ENCODE measurements at regions not wholly inside any gene's neighbourhood (a gene's known extent, or its start where the extent isn't known, plus 50 kb on each side); places are given as distances from the start of the nearest gene placed in this dataset.

- H3K9me3 Mint-ChIP-seq, result no peaks in the 10 kb centered on the region
- peaks cover 13% of the 10 kb centered on the region for H3K4me1 Mint-ChIP-seq
- no peak overlapping the region for H3K4me3 Mint-ChIP-seq
- H3K27me3 Mint-ChIP-seq (ENCODE audit: low read depth), result no peaks in the 10 kb centered on the region
- peak in 1 of 2 experiments; percentile 38 for DNase-seq (ENCODE audit: low spot score in 2 of 2, unreplicated experiment in 2 of 2)
- H3K36me3 Mint-ChIP-seq, result no peaks in the 10 kb centered on the region
- no peak for TF ChIP-seq CTCF (IDR thresholded peaks at IDR 0.05; ENCODE audit: unreplicated experiment)
- H3K27ac Mint-ChIP-seq, result peak overlapping the region; percentile 69
Observed at GRCh38 chr17:71180801-71181385, 939.9 kb upstream of the SOX9 start.

GRCh38 chr17:71183066-71183660, 937.7 kb upstream of the SOX9 start:
- no peaks in the 10 kb centered on the region for H3K9me3 Mint-ChIP-seq
- H3K4me3 Mint-ChIP-seq, result no peak overlapping the region
- TF ChIP-seq CTCF (IDR thresholded peaks at IDR 0.05; ENCODE audit: unreplicated experiment), result no peak
- no peaks in the 10 kb centered on the region for H3K36me3 Mint-ChIP-seq
- no peak for DNase-seq (ENCODE audit: low spot score in 2 of 2, unreplicated experiment in 2 of 2)
- no peaks in the 10 kb centered on the region for H3K27me3 Mint-ChIP-seq (ENCODE audit: low read depth)
- H3K27ac Mint-ChIP-seq, result no peak overlapping the region
- peaks cover 13% of the 10 kb centered on the region for H3K4me1 Mint-ChIP-seq

- peaks cover 13% of the 10 kb centered on the region for H3K4me1 Mint-ChIP-seq
- DNase-seq (ENCODE audit: low spot score in 2 of 2, unreplicated experiment in 2 of 2), result no peak
- no peak for TF ChIP-seq CTCF (IDR thresholded peaks at IDR 0.05; ENCODE audit: unreplicated experiment)
- H3K9me3 Mint-ChIP-seq, result no peaks in the 10 kb centered on the region
- no peaks in the 10 kb centered on the region for H3K27me3 Mint-ChIP-seq (ENCODE audit: low read depth)
- no peak overlapping the region for H3K27ac Mint-ChIP-seq
- no peaks in the 10 kb centered on the region for H3K36me3 Mint-ChIP-seq
- no peak overlapping the region for H3K4me3 Mint-ChIP-seq
Observed at GRCh38 chr17:71184716-71185115, 936.1 kb upstream of the SOX9 start.

- no peak for TF ChIP-seq CTCF (IDR thresholded peaks at IDR 0.05; ENCODE audit: unreplicated experiment)
- H3K4me1 Mint-ChIP-seq, result peaks cover 2% of the 10 kb centered on the region
- no peak for DNase-seq (ENCODE audit: low spot score in 2 of 2, unreplicated experiment in 2 of 2)
- H3K9me3 Mint-ChIP-seq, result no peaks in the 10 kb centered on the region
- H3K4me3 Mint-ChIP-seq, result no peak overlapping the region
- H3K27me3 Mint-ChIP-seq (ENCODE audit: low read depth), result no peaks in the 10 kb centered on the region
- H3K27ac Mint-ChIP-seq, result no peak overlapping the region
- no peaks in the 10 kb centered on the region for H3K36me3 Mint-ChIP-seq
Observed at GRCh38 chr17:71187145-71187878, 933.5 kb upstream of the SOX9 start.

- no peaks in the 10 kb centered on the region for H3K9me3 Mint-ChIP-seq
- no peak overlapping the region for H3K4me3 Mint-ChIP-seq
- peaks cover 2% of the 10 kb centered on the region for H3K4me1 Mint-ChIP-seq
- TF ChIP-seq CTCF (IDR thresholded peaks at IDR 0.05; ENCODE audit: unreplicated experiment), result no peak
- no peaks in the 10 kb centered on the region for H3K36me3 Mint-ChIP-seq
- no peaks in the 10 kb centered on the region for H3K27me3 Mint-ChIP-seq (ENCODE audit: low read depth)
- no peak for DNase-seq (ENCODE audit: low spot score in 2 of 2, unreplicated experiment in 2 of 2)
- no peak overlapping the region for H3K27ac Mint-ChIP-seq
Observed at GRCh38 chr17:71188811-71189492, 931.9 kb upstream of the SOX9 start.
